Adipocyte (in vitro differentiated cells): ENCODE measurements at regions not wholly inside any gene's neighbourhood (a gene's known extent, or its start where the extent isn't known, plus 50 kb on each side); places are given as distances from the start of the nearest gene placed in this dataset.

ENCODE experiments used
- DNase-seq: peaks from one replicate; pipeline ENCODE4 v3.0.0-alpha.2; 2015; ENCODE audit warnings: low read depth
- H3K27me3 ChIP-seq: replicated peaks from 2 replicates; pipeline ENCODE4 v1.7.0; 2013; ENCODE audit warnings: mild to moderate bottlenecking, low read length, moderate library complexity; ENCODE audit not compliant: control insufficient read depth, insufficient read depth
- H3K36me3 ChIP-seq: 2 replicates; pipeline ENCODE4 v1.7.0; 2013; ENCODE audit warnings: low read length, mild to moderate bottlenecking, moderate library complexity; ENCODE audit not compliant: control insufficient read depth, insufficient read depth, severe bottlenecking
- H3K4me1 ChIP-seq: 2 replicates; pipeline ENCODE4 v1.7.0; 2013; ENCODE audit warnings: mild to moderate bottlenecking, low read length, moderate library complexity; ENCODE audit not compliant: control insufficient read depth, insufficient read depth
- H3K4me3 ChIP-seq: 2 replicates; pipeline ENCODE4 v1.7.0; 2013; ENCODE audit warnings: mild to moderate bottlenecking, low read length, moderate library complexity
- H3K9ac ChIP-seq: 2 replicates; pipeline ENCODE4 v1.7.0; 2013; ENCODE audit warnings: mild to moderate bottlenecking, low read length, moderate library complexity
- H3K9me3 ChIP-seq: 2 replicates; pipeline ENCODE4 v1.7.0; 2013; ENCODE audit warnings: mild to moderate bottlenecking, low read length, moderate library complexity; ENCODE audit not compliant: control insufficient read depth

GRCh38 chr15:101549647-101550046 is 60.1 kb upstream of the PCSK6 start:
- H3K4me3 ChIP-seq: no peak overlapping the region
- peaks cover 51% of the 10 kb centered on the region for H3K27me3 ChIP-seq
- H3K36me3 ChIP-seq: no peaks in the 10 kb centered on the region
- H3K9me3 ChIP-seq: peaks cover 13% of the 10 kb centered on the region
- no peak overlapping the region for H3K9ac ChIP-seq
- no peak for DNase-seq
- no peaks in the 10 kb centered on the region for H3K4me1 ChIP-seq

DNA sequence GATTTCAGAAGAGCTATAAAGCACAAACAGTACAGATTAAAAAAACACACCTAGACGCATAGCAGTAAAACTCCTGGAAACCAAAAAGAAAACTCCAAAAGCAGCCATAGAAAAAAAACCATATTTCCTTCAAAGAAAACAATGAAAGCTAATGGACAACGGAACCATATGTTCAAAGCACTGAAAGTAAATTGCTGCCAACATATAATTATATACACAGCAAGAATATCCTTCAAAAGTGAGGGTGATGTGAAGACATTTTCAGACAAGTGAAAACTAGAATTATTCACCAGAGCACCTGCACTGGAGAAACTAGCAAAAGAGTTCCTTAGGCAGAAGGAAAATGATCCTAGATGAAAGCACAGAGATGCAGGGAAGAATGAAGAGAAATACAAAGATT is 58.2 kb upstream of the PCSK6 start:
- H3K27me3 ChIP-seq: peaks cover 53% of the 10 kb centered on the region
- H3K4me1 ChIP-seq: no peaks in the 10 kb centered on the region
- no peak overlapping the region for H3K4me3 ChIP-seq
- H3K9me3 ChIP-seq: peaks cover 13% of the 10 kb centered on the region
- H3K9ac ChIP-seq: no peak overlapping the region
- no peaks in the 10 kb centered on the region for H3K36me3 ChIP-seq
- DNase-seq: no peak

DNA sequence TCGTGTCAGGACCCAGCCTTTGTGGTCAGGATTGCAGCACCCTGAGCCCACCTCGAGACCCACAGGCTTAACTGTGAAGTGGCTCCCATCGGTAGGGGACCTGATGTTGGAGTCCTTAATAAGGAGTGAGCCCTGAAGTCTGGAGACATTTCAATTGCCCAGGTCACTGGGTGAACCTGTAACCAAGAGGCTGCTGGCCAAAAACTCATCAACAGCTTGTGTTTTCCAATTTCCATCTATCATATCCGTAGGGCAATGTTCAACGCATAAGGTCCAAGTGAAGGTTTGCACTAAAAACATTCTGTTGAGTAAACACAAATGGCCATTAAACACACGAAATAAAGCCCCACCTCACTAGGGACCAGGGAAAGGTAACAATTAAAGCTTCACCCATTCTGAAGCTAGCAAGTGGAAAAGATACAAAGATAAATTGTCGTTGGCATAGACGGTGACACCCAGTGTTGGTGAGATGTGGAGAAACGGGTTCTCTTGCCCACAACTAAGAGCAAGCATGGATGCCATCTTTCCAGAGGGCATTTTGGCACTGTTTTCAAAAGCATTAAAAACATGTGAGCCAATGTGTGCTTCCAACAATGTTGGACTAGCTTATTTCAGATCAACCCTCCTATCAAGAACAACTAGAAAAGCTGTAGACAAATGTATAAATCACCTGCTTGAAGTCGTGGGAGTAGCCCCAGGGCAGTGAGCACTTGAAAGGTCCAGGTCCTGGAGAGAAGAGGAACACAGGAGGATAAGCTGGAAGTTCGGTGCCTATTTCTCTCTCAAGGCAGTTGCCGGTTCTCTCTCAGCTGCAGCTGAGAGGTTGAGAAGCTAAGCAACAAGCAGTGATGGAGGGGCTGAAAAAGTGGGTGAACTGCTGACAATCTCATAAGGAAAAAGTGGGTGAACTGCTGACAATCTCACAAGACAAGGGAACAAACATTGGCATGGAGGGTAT is 56.3 kb upstream of the PCSK6 start:
- peaks cover 42% of the 10 kb centered on the region for H3K27me3 ChIP-seq
- no peak for DNase-seq

DNA sequence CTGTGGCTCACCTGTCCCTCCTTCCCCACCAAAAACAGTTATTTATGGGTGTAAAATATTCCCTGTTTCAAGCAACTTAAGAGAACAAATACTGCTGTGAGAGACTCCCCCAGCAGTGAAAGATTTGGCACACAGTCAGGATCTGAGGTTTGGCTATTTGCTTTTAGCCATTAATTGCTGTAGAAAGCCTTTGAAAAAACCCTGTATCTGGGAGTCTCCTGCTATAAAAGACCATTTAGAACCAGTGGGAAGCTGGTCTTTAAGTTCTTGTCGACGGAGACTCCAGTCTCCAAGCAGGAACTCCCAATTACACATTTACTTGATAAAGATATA is 55.1 kb upstream of the PCSK6 start:
- H3K27me3 ChIP-seq: peaks cover 42% of the 10 kb centered on the region
- no peak for DNase-seq
- H3K36me3 ChIP-seq: no peaks in the 10 kb centered on the region
- peaks cover 13% of the 10 kb centered on the region for H3K9me3 ChIP-seq
- no peak overlapping the region for H3K9ac ChIP-seq
- H3K4me1 ChIP-seq: no peaks in the 10 kb centered on the region
- H3K4me3 ChIP-seq: no peak overlapping the region

More for the DNA sequence above, 56.3 kb upstream of the PCSK6 start:
- no peak overlapping the region for H3K9ac ChIP-seq
- H3K9me3 ChIP-seq: peaks cover 13% of the 10 kb centered on the region
- no peaks in the 10 kb centered on the region for H3K4me1 ChIP-seq
- no peaks in the 10 kb centered on the region for H3K36me3 ChIP-seq
- H3K4me3 ChIP-seq: no peak overlapping the region

DNA sequence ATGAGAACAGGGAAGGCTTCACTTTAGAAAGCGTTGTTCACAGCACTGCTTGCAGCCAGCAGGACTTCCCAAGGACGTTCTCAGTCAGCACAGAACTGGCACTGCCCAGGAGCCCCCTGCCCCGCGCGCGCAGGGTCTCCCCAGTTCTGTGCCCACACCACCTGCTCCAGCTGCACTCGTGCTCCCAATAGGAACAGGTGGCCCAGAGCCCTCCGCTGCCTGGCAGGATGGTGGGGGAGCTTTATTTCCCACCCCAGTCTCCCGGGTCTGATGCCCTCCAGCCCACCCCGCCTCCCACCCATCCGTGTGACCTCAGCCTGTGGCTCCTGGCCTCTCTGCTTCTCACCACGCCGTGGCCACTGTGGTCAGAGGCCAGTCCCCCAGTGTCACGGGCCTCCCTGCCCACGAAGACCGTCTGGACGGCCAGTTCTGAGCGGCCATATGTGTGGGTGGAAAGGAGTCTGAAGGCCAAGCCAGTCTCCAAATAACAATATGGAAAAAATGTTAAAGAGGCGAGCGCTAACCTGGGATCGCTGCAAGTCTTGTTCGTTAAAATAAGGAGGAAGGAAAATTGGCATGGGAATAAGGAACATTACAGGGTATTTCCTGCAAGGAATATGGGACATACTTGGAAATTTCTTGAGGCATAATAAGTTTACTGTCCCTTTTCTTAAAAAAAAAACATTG is 54.6 kb upstream of the PCSK6 start:
- Histone ChIP-seq H3K27me3 (peaks cover 42% of the 10 kb centered on the region), H3K36me3 (no peaks in the 10 kb centered on the region), H3K4me3 (no peak overlapping the region), H3K4me1 (no peaks in the 10 kb centered on the region), H3K9me3 (peaks cover 18% of the 10 kb centered on the region), H3K9ac (no peak overlapping the region)
- no peak for DNase-seq

GRCh38 chr15:101543431-101543830 is 53.9 kb upstream of the PCSK6 start:
- Histone ChIP-seq H3K36me3 (no peaks in the 10 kb centered on the region), H3K9me3 (peaks cover 21% of the 10 kb centered on the region), H3K4me3 (no peak overlapping the region), H3K27me3 (peaks cover 42% of the 10 kb centered on the region), H3K9ac (no peak overlapping the region), H3K4me1 (no peaks in the 10 kb centered on the region)
- DNase-seq: no peak

DNA sequence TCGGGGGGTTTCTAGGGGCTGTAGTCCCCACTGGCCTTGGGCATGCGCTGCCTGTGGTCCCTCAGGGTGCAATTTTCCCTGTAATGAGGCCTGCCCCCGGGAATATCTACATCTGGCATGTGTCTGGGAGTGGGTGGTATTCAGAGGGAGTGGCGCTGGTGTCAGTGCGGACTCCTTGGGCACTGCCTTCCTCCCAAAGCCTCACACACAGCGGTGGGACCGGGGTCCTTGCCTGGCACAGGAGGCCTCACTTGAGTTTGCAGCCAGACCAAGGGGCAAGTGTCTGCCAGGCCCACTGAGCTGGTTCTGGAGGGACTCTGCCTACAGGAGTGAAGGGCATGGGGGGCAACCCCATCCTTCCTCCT is 53.5 kb upstream of the PCSK6 start:
- no peak overlapping the region for H3K9ac ChIP-seq
- peaks cover 20% of the 10 kb centered on the region for H3K9me3 ChIP-seq
- H3K36me3 ChIP-seq: no peaks in the 10 kb centered on the region
- H3K4me3 ChIP-seq: no peak overlapping the region
- DNase-seq: no peak
- H3K27me3 ChIP-seq: peaks cover 40% of the 10 kb centered on the region
- H3K4me1 ChIP-seq: no peaks in the 10 kb centered on the region

- Histone ChIP-seq H3K4me1 (no peaks in the 10 kb centered on the region), H3K9ac (no peak overlapping the region), H3K4me3 (no peak overlapping the region), H3K9me3 (peaks cover 14% of the 10 kb centered on the region), H3K27me3 (peaks cover 35% of the 10 kb centered on the region), H3K36me3 (no peaks in the 10 kb centered on the region)
- DNase-seq: no peak
Observed at GRCh38 chr15:101542306-101543025, 53.0 kb upstream of the PCSK6 start.

DNA sequence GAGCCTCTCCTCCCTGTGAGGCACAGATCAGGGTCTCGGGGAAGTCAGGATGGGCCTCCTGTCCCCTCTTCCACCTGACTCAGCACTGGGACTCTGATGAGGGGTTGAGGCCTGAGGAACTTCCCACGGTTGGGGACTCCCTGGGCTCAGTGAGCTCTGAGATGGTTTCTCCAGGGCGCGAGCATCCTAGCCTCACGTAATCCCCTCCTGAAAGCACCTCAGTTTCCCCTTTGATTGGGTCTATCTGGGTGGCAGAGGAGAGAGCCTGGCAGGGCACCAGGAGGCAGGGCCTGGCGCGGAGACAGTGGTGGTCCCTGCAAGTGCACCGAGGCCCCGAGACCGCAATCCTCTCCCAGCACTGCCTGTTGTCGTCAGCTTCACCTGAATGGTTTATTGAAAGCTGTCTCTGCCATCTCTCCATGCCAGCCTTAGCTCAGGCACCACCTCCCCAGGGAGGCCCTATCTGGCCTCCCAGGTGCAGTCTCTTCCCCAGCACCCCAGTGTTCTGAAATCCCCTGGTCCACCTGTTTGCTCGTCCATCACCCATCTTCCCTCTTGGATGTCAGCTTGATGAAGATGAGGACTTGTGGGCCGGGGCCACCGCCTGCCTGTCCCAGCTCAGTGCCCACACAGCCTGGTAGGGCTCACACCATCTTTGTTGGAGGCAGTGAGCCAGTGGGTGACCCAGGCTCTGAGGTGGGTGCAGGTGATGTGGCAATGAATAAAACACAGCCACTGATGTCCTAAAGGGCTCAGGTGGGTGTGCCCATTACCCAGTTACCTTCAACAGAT is 52.2 kb upstream of the PCSK6 start:
- Histone ChIP-seq H3K36me3 (no peaks in the 10 kb centered on the region), H3K27me3 (peaks cover 35% of the 10 kb centered on the region), H3K4me3 (no peak overlapping the region), H3K9ac (no peak overlapping the region), H3K9me3 (peaks cover 11% of the 10 kb centered on the region), H3K4me1 (no peaks in the 10 kb centered on the region)
- no peak for DNase-seq

DNA sequence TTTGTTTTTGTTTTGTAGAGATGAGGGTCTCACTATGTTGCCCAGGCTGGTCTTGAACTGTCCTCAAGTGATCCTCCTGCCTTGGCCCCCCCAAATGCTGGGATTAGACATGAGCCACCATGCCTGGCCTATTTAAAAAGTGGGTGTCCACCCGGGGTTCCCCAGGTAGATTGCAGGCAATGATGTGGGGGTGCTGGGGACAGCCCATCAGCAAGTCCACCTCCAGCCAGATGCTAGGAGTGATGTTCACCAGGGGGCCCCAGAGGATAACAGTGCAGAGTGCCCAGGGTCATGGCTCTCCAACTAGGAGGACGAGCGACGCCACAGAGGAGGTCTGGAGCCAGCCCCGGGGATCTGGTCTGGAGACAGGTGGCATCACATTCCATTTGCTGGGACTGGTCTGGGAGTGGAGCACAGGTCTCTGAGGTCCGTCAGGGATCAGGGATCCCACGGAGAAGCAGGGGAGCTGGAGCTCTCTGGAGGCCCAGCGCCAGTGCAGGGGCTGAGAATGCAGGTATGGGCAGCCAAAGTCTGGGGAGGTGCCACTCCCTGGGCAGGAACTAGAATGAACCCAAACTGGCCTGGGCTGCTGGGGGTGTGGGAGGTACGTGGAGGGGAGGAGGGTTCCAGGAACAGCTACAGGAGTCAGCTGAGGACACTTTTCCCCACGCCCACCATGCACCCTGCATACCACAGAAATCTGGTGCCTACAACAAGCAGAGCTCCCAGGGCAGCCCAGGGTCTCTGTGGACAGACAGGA is 51.2 kb upstream of the PCSK6 start:
- DNase-seq: no peak
- Histone ChIP-seq H3K9me3 (peaks cover 11% of the 10 kb centered on the region), H3K9ac (no peak overlapping the region), H3K4me3 (no peak overlapping the region), H3K27me3 (peaks cover 28% of the 10 kb centered on the region), H3K4me1 (no peaks in the 10 kb centered on the region), H3K36me3 (no peaks in the 10 kb centered on the region)
